Astrocyte of the cerebellum (primary cell): ENCODE measurements at regions not wholly inside any gene's neighbourhood (a gene's known extent, or its start where the extent isn't known, plus 50 kb on each side); places are given as distances from the start of the nearest gene placed in this dataset.

Experiments
- DNase-seq: peaks from one replicate; pipeline ENCODE4 v3.0.0-alpha.2; 2011; ENCODE audit warnings: low read depth
- H3K4me3 ChIP-seq: 2 replicates; pipeline ENCODE4 v1.5.1; 2011; ENCODE audit warnings: mild to moderate bottlenecking, low read depth, low read length, moderate library complexity
- in situ Hi-C: cut with HindIII; loops from 2 replicates; pipeline ENCODE4 v1.10.0; 2017; ENCODE audit warnings: low sequenced_read_pairs
- TF ChIP-seq, protein P1 (sequence below): IDR thresholded peaks from 2 replicates; pipeline ENCODE4 v1.5.1; 2012; ENCODE audit warnings: low read length, low read depth, moderate library complexity, mild to moderate bottlenecking; ENCODE audit errors: missing control alignments

DNA sequence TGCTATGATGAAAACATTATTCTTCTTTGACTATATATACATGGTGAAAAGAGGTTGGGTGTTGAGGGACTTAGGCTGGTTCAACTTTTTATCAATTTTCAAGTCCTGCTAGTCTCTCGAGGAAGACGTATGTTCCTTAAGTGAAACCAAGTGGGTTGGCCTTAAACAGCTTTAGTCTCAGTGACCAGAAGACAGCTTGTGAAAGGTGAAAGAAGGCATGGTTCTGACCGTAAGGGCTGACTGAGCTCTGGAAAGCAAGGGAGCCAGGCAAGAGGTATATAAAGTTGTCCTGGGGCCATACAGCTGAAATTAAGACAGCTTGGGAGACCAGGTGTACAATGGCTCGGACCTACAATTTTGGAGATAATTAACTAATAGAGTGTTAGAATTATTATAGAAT is 128.9 kb upstream of the TP63 start:
- no peak overlapping the region for H3K4me3 ChIP-seq
- no peak for DNase-seq
- in situ Hi-C loops = no loop called here
- TF ChIP-seq, protein P1, sequence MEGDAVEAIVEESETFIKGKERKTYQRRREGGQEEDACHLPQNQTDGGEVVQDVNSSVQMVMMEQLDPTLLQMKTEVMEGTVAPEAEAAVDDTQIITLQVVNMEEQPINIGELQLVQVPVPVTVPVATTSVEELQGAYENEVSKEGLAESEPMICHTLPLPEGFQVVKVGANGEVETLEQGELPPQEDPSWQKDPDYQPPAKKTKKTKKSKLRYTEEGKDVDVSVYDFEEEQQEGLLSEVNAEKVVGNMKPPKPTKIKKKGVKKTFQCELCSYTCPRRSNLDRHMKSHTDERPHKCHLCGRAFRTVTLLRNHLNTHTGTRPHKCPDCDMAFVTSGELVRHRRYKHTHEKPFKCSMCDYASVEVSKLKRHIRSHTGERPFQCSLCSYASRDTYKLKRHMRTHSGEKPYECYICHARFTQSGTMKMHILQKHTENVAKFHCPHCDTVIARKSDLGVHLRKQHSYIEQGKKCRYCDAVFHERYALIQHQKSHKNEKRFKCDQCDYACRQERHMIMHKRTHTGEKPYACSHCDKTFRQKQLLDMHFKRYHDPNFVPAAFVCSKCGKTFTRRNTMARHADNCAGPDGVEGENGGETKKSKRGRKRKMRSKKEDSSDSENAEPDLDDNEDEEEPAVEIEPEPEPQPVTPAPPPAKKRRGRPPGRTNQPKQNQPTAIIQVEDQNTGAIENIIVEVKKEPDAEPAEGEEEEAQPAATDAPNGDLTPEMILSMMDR = no peak

DNA sequence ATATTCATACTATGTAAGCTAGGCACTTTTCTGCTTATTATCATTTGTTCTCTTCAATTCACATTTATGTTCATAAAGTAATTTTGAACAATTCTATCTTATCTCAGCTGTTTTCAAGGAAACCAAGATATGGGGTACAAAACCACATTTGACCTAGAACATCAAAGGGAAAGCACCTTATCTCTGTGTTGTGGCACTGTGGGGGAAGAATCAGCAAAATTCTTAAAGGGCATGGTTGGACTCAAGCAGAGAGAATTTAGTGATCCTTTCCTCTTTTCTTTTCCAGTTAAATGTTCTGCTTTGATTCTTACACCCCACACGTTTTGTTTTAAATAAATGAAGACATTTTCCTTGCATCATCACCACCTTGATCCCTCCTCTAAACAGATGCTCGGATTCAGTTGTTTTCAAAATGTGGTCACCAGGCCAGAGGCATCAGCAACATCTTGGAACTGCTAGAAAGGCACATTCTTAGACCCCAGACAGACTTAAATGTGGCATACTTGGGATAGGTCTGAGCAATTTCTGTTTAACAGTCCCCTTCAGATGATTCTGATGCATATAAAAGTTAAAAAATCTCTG is 128.4 kb upstream of the TP63 start:
- in situ Hi-C loops = no loop called here
- DNase-seq = no peak
- TF ChIP-seq, protein P1 = no peak
- H3K4me3 ChIP-seq = no peak overlapping the region

DNA sequence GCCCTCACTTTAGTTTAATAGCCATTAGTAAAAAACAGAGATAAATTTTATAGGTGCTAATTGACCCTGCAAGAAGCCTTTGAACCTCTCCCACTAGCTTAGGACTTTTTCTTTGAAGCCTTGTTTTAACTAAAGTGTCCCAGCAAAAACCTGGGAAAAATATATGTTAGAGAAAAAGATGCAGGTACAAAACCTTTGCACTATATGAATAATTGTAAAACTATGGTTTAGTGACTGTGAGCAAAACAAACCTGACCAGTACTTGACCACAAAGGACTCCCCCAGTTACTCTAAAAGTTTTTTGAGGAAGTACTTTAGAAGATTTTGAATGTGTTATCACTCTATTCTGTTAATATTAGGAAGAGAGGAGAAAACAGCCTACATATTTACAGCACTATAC is 123.3 kb upstream of the TP63 start:
- in situ Hi-C loops = no loop called here
- no peak for DNase-seq

DNA sequence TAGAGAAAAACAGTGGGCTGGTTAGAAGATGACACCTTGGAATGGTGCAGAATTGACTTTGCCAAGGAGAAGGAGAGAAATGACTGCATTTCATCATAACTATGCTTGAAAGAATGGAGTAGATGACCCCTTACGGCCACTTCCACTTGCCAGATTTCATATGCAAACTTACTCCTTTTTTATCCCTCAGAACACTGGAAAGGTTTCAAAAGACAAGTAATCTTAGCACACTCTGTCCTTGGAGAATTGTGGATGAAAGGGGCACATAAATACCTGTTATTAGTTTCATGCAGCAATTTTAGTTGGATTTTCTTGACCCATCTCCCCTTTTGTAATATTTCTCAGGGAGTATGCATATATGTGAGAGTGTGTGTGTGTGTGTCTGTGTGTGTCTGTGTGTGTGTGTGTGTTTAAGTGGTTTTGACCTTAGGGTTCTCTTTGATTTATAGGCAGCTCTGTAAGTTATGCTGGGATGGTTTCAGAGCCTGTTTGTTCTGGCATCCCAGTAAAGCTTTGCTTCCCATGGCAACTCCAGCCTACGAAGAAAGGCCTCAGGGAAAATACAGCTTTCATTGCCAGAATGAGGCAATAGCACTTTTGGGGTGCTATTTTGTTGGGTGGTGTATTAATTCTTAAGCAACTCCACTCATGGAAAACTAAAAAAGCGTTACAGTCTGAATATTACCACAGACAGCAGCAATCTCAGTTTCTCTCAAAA is 122.2 kb upstream of the TP63 start:
- TF ChIP-seq, protein P1 = no peak

More for the DNA sequence above, 123.3 kb upstream of the TP63 start:
- no peak overlapping the region for H3K4me3 ChIP-seq
- TF ChIP-seq, protein P1 = no peak

DNA sequence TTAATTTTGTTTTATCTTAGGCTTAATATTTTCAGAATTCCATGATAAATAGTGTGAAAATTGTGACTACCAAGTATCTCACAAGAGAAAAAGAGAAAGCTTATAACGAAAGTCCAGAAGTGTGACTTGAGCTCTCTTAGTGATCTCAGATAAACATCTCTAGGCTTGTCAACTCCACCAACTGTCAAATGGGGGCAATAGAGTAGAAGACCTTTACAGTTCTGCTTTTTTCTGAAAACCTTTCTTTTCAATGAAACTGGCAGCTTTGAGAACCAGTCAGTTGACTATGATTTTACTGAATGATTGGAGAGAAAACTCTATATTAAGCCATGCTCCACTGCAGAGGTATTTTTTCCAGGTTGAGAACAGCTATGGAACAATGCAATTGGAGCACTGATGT is 119.2 kb upstream of the TP63 start:
- TF ChIP-seq, protein P1 = no peak
- no peak for DNase-seq
- in situ Hi-C loops = no loop called here
- no peak overlapping the region for H3K4me3 ChIP-seq

More for the DNA sequence above, 122.2 kb upstream of the TP63 start:
- in situ Hi-C loops = no loop called here
- no peak for DNase-seq
- no peak overlapping the region for H3K4me3 ChIP-seq

DNA sequence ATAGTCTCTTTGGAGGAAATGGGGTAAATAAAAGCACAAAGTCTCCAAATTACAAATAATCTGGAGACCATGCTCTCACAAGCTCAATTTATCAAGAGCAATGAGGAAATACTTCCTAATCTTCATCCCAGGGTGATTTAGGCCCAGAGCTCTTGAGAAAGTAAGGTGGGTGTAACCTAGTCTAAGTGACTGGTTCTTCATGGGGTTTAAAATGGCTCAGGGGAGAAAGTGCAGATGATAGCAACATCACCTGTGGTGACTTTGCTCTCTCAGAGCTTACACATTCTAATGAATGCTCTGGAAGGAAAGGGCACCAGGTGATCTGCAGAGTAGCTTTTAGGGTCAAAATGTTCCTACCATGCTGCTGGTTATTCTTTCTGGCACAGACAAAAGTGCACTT is 118.4 kb upstream of the TP63 start:
- DNase-seq = no peak
- in situ Hi-C loops = no loop called here
- no peak overlapping the region for H3K4me3 ChIP-seq
- TF ChIP-seq, protein P1 = no peak
